OCI-LY1 (cell line): ENCODE measurements at regions not wholly inside any gene's neighbourhood (a gene's known extent, or its start where the extent isn't known, plus 50 kb on each side); places are given as distances from the start of the nearest gene placed in this dataset.

Experiments
- H2AFZ ChIP-seq: fragments of 200-600 bp; sonication (generic), shearing (Covaris generic); 2 replicates; pipeline ENCODE4 v1.6.0; 2014; ENCODE audit warnings: antibody characterized with exemption, mild to moderate bottlenecking, low read length
- H3F3A ChIP-seq: fragments of 200-600 bp; sonication (generic), shearing (Covaris generic); 2 replicates; pipeline ENCODE4 v1.6.0; 2014; ENCODE audit warnings: mild to moderate bottlenecking, antibody characterized with exemption, low read length, moderate library complexity; ENCODE audit not compliant: insufficient read depth
- H3K27ac ChIP-seq: fragments of 200-600 bp; sonication (generic); 2 replicates; pipeline ENCODE4 v1.5.1; 2014; ENCODE audit warnings: low read length, mixed run types, mild to moderate bottlenecking, low read depth; ENCODE audit not compliant: poor library complexity, severe bottlenecking
- H3K27me3 ChIP-seq: fragments of 200-600 bp; sonication (generic); 2 replicates; pipeline ENCODE4 v1.6.0; 2014; ENCODE audit warnings: antibody characterized with exemption, mild to moderate bottlenecking, low read length, moderate library complexity; ENCODE audit not compliant: insufficient read depth
- H3K36me3 ChIP-seq: fragments of 200-600 bp; sonication (generic); 2 replicates; pipeline ENCODE4 v1.6.1; 2014; ENCODE audit warnings: mild to moderate bottlenecking, antibody characterized with exemption, low read length, moderate library complexity, mixed read lengths; ENCODE audit not compliant: insufficient read depth
- H3K4me1 ChIP-seq: fragments of 200-600 bp; sonication (generic); 2 replicates; pipeline ENCODE4 v1.5.1; 2014; ENCODE audit warnings: mild to moderate bottlenecking, low read length, moderate library complexity; ENCODE audit not compliant: insufficient read depth, severe bottlenecking
- H3K4me2 ChIP-seq: fragments of 200-600 bp; sonication (generic), shearing (Covaris generic); 2 replicates; pipeline ENCODE4 v1.6.1; 2014; ENCODE audit warnings: low read length
- H3K4me3 ChIP-seq: fragments of 200-600 bp; sonication (generic); 2 replicates; pipeline ENCODE4 v1.5.1; 2014; ENCODE audit warnings: low read length, low read depth, mild to moderate bottlenecking, mixed read lengths; ENCODE audit not compliant: poor library complexity, severe bottlenecking
- H3K79me2 ChIP-seq: fragments of 200-600 bp; shearing (Covaris generic); 2 replicates; pipeline ENCODE4 v1.6.1; 2016; ENCODE audit warnings: mixed run types, low read length, mixed read lengths; ENCODE audit not compliant: insufficient read depth
- H3K9ac ChIP-seq: fragments of 200-600 bp; sonication (generic), shearing (Covaris generic); 2 replicates; pipeline ENCODE4 v1.6.1; 2014; ENCODE audit warnings: mild to moderate bottlenecking, low read length, mixed read lengths
- H3K9me2 ChIP-seq: fragments of 200-600 bp; sonication (generic), shearing (Covaris generic); 2 replicates; pipeline ENCODE4 v1.6.1; 2014; ENCODE audit warnings: low read depth, mild to moderate bottlenecking, low read length, mixed read lengths
- H3K9me3 ChIP-seq: fragments of 200-600 bp; shearing (Covaris generic); 2 replicates; pipeline ENCODE4 v1.6.1; 2014; ENCODE audit warnings: low read length, mixed read lengths
- H4K20me1 ChIP-seq: fragments of 200-600 bp; sonication (generic), shearing (Covaris generic); 2 replicates; pipeline ENCODE4 v1.6.0; 2016; ENCODE audit warnings: mild to moderate bottlenecking, low read length; ENCODE audit not compliant: insufficient read depth
- CTCF ChIP-seq: fragments of 200-600 bp; sonication (generic), shearing (Covaris generic); IDR thresholded peaks from 2 replicates; pipeline ENCODE4 v1.5.1; 2017; ENCODE audit warnings: mild to moderate bottlenecking, antibody characterized with exemption, low read length, moderate library complexity, mixed read lengths
- EZH2 ChIP-seq: fragments of 200-600 bp; sonication (generic), shearing (Covaris generic); IDR thresholded peaks from 2 replicates; pipeline ENCODE4 v1.8.0; 2017; ENCODE audit warnings: borderline replicate concordance, mixed run types, mild to moderate bottlenecking, antibody characterized with exemption, low read length, moderate library complexity, mixed read lengths

GRCh38 chr14:26344596-26344995 is 253.2 kb downstream of the NOVA1 start:
- Histone ChIP-seq H3F3A (no peaks in the 10 kb centered on the region), H3K4me1 (no peaks in the 10 kb centered on the region), H3K4me2 (no peak overlapping the region), H3K27me3 (no peaks in the 10 kb centered on the region), H3K27ac (no peak overlapping the region), H3K4me3 (no peak overlapping the region), H3K9me2 (no peaks in the 10 kb centered on the region), H3K36me3 (no peaks in the 10 kb centered on the region), H4K20me1 (no peaks in the 10 kb centered on the region), H3K9me3 (no peaks in the 10 kb centered on the region), H2AFZ (no peak overlapping the region), H3K79me2 (no peaks in the 10 kb centered on the region), H3K9ac (no peak overlapping the region)
- TF ChIP-seq CTCF (no peak), EZH2 (no peak)

- H3K9me3 ChIP-seq = no peaks in the 10 kb centered on the region
These were observed 258.5 kb downstream of the NOVA1 start for GRCh38 chr14:26339381-26339780.

GRCh38 chr14:26338231-26338630 is 259.6 kb downstream of the NOVA1 start:
- no peak overlapping the region for H3K4me3 ChIP-seq
- no peaks in the 10 kb centered on the region for H4K20me1 ChIP-seq
- no peak overlapping the region for H3K4me2 ChIP-seq
- H3K27ac ChIP-seq = no peak overlapping the region
- no peak overlapping the region for H2AFZ ChIP-seq
- no peaks in the 10 kb centered on the region for H3K9me2 ChIP-seq
- no peaks in the 10 kb centered on the region for H3K9me3 ChIP-seq
- no peak overlapping the region for H3K9ac ChIP-seq
- no peak for TF ChIP-seq EZH2
- TF ChIP-seq CTCF = no peak
- H3K36me3 ChIP-seq = no peaks in the 10 kb centered on the region
- H3K79me2 ChIP-seq = no peaks in the 10 kb centered on the region
- H3K4me1 ChIP-seq = no peaks in the 10 kb centered on the region
- H3F3A ChIP-seq = no peaks in the 10 kb centered on the region
- no peaks in the 10 kb centered on the region for H3K27me3 ChIP-seq

More at GRCh38 chr14:26339381-26339780, 258.5 kb downstream of the NOVA1 start:
- TF ChIP-seq CTCF (no peak), EZH2 (no peak)
- Histone ChIP-seq H3K9ac (no peak overlapping the region), H4K20me1 (no peaks in the 10 kb centered on the region), H2AFZ (no peak overlapping the region), H3K4me3 (no peak overlapping the region), H3K4me2 (no peak overlapping the region), H3K36me3 (no peaks in the 10 kb centered on the region), H3K9me2 (no peaks in the 10 kb centered on the region), H3K79me2 (no peaks in the 10 kb centered on the region), H3F3A (no peaks in the 10 kb centered on the region), H3K27ac (no peak overlapping the region), H3K4me1 (no peaks in the 10 kb centered on the region), H3K27me3 (no peaks in the 10 kb centered on the region)
